ENCODE measurements at regions not wholly inside any gene's neighbourhood (a gene's known extent, or its start where the extent isn't known, plus 50 kb on each side); places are given as distances from the start of the nearest gene placed in this dataset.

- CTCF ChIA-PET: interaction anchor here (1.2 kb wide), 1 partner anchor 257 kb away, joined by 5 read pairs; no protein-coding TSS in a partner anchor
- no peaks in the 10 kb centered on the region for H3K36me3 Mint-ChIP-seq (ENCODE audit: insufficient read depth, unreplicated experiment)
- H3K4me1 Mint-ChIP-seq (ENCODE audit: insufficient read depth, unreplicated experiment): peaks cover 6% of the 10 kb centered on the region
- H3K4me3 Mint-ChIP-seq (ENCODE audit: unreplicated experiment): no peak overlapping the region
- no TSS peak for BruUV-seq (replicated peaks)
- no peak overlapping the region for H3K27ac Mint-ChIP-seq (ENCODE audit: low read depth, unreplicated experiment)
- TF ChIP-seq CTCF (IDR thresholded peaks at IDR 0.05; ENCODE audit: unreplicated experiment): no peak
- peaks cover 2% of the 10 kb centered on the region for H3K9me3 Mint-ChIP-seq (ENCODE audit: unreplicated experiment)
- intact Hi-C loops (cut with micrococcal nuclease): loop anchor here (5.0 kb wide), 1 partner anchor 168 kb away; no protein-coding TSS in a partner anchor
- no peaks in the 10 kb centered on the region for H3K27me3 Mint-ChIP-seq (ENCODE audit: insufficient read depth, unreplicated experiment)
- no peak for DNase-seq (ENCODE audit: unreplicated experiment)
- POLR2A ChIA-PET: no interaction called here
Observed at GRCh38 chr7:24408798-24409430, 124.9 kb downstream of the NPY start.

GRCh38 chr7:24409431-24410024, 125.5 kb downstream of the NPY start:
- intact Hi-C loops (cut with micrococcal nuclease): loop anchor here (5.0 kb wide), 1 partner anchor 168 kb away; no protein-coding TSS in a partner anchor
- Mint-ChIP-seq H3K4me1 (ENCODE audit: insufficient read depth, unreplicated experiment) (peaks cover 6% of the 10 kb centered on the region), H3K4me3 (ENCODE audit: unreplicated experiment) (no peak overlapping the region), H3K9me3 (ENCODE audit: unreplicated experiment) (peaks cover 7% of the 10 kb centered on the region), H3K27ac (ENCODE audit: low read depth, unreplicated experiment) (no peak overlapping the region), H3K27me3 (ENCODE audit: insufficient read depth, unreplicated experiment) (no peaks in the 10 kb centered on the region), H3K36me3 (ENCODE audit: insufficient read depth, unreplicated experiment) (no peaks in the 10 kb centered on the region)
- no peak for TF ChIP-seq CTCF (IDR thresholded peaks at IDR 0.05; ENCODE audit: unreplicated experiment)
- no peak for DNase-seq (ENCODE audit: unreplicated experiment)
- POLR2A ChIA-PET: no interaction called here
- CTCF ChIA-PET: interaction anchor here (0.6 to 1.2 kb wide), 2 partner anchors 256 to 686 kb away, joined by 3 to 5 read pairs; no protein-coding TSS in a partner anchor
- no TSS peak for BruUV-seq (replicated peaks)

GRCh38 chr7:24411226-24411625, 127.2 kb downstream of the NPY start:
- Mint-ChIP-seq H3K36me3 (ENCODE audit: insufficient read depth, unreplicated experiment) (no peaks in the 10 kb centered on the region), H3K4me3 (ENCODE audit: unreplicated experiment) (no peak overlapping the region)
- CTCF ChIA-PET: interaction anchor here (0.8 kb wide), 1 partner anchor 9 kb away, joined by 3 read pairs; no protein-coding TSS in a partner anchor

More at GRCh38 chr7:24411226-24411625, 127.2 kb downstream of the NPY start:
- no peaks in the 10 kb centered on the region for H3K27me3 Mint-ChIP-seq (ENCODE audit: insufficient read depth, unreplicated experiment)
- no peak overlapping the region for H3K27ac Mint-ChIP-seq (ENCODE audit: low read depth, unreplicated experiment)
- H3K9me3 Mint-ChIP-seq (ENCODE audit: unreplicated experiment): peaks cover 7% of the 10 kb centered on the region
- BruUV-seq (replicated peaks): no TSS peak
- intact Hi-C loops (cut with micrococcal nuclease): no loop called here
- peaks cover under 1% of the 10 kb centered on the region for H3K4me1 Mint-ChIP-seq (ENCODE audit: insufficient read depth, unreplicated experiment)
- TF ChIP-seq CTCF (IDR thresholded peaks at IDR 0.05; ENCODE audit: unreplicated experiment): no peak
- DNase-seq (ENCODE audit: unreplicated experiment): no peak
- POLR2A ChIA-PET: no interaction called here

All from MCF 10A (cell line).